ENCODE measurements at regions not wholly inside any gene's neighbourhood (a gene's known extent, or its start where the extent isn't known, plus 50 kb on each side); places are given as distances from the start of the nearest gene placed in this dataset.
A peak's percentile ranks its signal among the peaks of the same experiment; 100 is the strongest.

DNA sequence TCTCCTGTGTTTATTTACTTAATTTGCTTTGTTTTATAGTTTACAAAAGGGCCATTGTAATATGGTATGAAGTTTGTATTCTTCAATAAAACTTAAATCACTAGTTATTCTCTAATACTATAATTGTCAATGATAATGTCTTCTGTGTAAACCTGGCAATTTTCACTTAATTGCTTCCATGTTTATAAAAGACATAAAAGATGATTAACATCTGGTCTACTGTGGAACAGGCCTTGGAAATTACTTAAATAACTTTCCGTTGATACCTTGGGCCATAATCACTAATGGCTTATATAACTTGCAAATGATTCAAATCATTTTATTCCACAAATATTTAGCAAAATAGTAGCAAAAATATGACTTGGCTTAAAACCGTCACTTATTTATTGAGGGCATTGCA, 743.8 kb downstream of the DSC3 start:
- FAIRE-seq = no peak

DNA sequence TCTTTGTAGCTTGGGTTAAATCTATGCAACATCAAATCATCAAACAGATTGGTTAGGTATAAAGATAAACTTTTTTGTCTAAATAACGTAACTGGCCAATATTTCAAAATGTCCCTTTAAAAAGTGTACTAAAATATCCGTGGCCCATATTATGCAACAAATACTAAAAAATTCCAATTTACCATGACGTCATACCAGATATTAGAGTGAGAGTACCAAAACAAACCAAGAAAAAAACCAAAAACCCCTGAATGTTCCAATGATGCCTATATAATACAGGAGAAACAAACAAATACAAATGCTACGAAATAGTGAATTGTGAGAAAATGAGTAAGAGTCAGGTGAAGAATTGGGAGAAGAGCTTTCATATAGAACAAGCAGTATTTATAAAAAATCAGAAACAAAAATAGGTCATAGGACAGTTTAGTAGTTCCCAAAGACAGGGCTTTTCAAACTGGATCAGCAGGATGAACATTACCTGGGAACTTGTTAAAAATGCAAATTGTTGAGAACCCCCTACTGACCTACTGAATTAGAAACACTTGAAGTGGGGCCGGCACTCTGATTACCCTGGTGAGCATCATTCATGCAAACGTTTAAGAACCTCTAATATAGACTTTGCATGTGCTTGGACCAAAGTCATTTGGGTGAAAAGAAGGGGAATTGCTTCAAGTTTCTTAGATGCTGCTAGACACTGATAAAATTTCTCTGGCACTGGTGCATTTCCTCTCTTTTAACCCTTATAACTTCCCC, 753.7 kb downstream of the DSC3 start:
- FAIRE-seq = no peak

DNA sequence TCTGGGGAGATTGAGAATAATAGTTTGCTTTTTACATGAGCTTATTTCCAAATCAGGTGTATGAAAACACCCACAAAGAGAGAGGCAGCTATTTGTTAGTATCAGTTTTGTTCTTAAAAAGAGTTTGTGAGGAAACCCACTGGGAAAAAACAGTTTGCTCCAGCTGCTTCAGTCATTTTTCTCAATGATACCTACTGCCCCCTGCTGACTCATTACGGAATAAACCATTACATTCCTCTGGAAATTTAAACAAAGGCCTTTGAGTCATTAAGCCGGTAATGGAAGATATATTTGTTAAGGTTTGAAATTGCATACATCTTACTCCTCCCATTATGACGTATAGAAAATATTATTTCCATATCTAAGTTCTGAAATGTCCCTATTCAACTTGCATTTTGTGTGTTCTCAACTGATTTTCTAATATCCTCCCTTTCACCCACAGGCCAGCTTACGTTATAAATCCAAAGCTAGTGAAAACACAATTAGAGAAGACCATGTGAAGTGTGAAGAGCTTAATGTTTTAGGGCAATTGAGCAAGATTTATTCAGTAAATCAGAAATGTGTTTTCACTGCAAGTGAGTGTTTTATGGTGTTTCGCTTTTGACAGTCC, 761.6 kb downstream of the DSC3 start:
- FAIRE-seq = peak; percentile 71

DNA sequence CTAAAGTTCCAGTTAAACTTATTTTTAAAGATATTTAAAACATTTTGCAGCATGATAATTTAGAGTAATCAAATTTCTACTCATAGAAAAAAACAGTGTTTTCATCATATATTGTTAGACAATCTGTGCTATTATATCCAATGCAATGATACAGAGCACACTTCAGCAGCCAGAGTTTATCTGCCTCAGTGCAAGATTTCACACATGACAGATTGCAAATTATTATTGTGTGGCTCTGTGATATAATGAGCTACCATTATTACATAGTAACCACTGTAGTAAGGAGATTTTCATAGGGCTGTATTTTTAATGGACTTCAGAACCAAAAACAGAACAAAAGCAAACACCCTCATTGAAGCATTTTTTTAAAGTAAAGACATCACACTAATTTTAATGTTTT, 762.4 kb downstream of the DSC3 start:
- no peak for FAIRE-seq

DNA sequence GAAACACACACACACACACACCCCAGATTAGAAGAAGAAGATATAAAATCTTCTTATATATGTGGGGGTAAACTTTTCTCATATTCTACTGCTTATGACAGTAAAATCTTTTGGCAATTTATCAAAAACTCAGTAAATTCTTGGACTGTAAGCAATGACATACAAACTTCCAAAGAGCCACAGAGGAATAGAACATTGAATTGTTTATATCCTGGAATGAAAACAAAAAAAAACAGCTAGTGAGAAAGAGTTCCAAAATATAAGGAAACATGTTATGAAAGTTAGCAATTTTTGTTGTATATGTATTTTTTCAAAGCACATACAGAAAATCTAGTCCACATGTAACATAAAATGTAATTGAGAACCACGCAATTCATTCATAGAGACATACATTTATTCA, 764.9 kb downstream of the DSC3 start:
- no peak for FAIRE-seq

DNA sequence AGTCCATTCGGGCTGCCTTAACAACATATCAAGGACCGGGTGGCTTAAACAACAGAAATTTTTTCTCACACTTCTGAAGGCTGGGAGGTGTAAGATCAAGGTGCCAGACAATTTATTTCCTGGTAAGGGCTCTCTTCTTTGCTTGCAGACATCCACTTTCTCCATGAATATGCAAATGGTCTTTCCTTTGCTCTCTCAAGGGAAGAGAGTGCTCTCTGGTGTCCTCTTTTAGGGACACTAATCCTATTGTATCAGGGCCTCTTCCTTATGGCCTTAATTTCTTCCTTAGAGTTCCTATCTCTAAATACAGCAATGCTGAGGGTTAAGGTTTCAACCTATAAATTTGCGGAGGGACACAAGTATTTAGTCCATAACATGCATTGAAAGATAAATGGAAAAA, 770.8 kb downstream of the DSC3 start:
- no peak for FAIRE-seq

DNA sequence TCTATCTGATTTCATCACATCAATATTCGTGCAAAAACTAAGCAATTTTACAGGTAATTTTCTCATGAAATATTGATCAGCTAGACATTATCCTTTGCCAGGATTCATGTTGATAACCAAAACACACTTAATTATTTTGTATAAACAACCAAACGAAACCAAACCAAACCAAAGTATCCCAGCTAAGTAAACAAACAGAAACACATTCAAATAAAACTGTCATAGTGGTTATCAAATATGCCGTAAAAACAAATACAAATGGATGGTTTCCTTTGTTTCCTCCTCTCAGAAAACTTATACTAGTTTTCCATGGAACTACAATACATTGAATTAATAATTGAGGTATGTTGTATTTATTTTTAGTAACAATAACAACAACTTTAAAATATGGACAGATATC, 777.4 kb downstream of the DSC3 start:
- no peak for FAIRE-seq

DNA sequence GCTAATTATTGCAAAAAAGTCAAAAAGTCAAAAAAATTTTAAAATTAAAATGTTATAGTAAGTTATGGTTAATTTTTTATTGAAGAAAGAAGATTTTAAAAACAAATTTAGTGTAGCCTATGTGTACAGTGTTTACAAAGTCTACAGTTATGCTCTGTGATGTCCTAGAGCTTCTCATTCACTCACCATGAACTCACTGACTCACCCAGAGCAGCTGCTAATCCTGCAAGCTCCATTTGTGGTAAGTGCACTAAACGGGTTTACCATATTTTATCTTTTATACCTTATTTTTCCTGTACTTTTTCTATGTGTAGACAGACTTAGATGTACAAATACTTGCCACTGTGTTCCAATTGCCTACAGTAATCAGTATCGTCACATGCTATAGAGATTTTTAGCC, 788.2 kb downstream of the DSC3 start:
- FAIRE-seq = no peak

DNA sequence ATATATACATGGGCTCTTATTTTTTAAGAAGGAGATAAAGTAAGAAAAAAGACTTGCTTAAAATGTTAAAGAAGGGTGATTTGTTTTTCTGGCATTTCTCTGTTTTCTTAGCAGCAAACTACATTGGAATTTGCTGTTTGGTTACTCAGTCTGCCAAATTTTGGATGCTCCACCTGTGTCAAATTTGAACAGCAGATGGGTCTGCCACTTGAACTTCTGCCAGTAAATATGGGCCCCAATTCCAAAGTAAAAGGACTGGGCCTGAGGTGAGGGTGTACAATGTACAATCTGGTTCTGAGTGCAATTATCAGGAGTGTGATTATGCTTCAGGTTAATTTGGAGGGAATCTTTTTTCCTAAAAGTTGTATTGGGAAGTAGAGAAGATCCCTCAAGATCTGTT, 794.5 kb downstream of the DSC3 start:
- FAIRE-seq = no peak

DNA sequence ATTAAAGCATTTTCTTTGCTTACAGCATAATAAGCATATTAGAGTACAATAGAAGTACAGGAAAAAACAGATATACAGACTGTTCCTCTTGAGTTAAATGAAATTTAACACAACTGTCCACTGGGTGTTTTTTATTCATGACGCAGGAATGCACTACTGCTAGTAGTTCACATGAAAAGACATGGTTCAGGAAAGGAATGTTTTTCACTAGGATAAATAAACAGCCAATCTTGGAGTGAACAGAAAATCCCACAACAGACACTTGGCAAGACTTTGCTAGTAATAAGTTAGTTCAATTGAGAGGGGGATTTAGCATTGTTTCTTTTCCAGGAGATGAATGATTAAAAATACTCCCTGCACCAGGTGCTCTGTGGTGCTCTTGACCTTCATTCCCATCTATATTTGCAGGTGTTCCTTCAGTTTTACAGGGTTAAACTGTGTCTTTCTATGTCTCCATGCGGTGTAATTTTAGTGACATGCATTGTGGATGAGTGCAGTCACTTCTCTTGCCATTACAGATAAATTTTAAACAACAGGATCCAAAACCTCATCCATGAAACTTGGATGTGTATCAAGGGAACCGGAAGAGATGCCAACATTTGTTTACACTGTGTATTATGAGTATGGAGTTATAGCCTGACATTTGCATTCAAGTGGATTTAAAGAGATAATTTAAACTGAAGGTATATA, 796.6 kb downstream of the DSC3 start:
- FAIRE-seq = no peak

DNA sequence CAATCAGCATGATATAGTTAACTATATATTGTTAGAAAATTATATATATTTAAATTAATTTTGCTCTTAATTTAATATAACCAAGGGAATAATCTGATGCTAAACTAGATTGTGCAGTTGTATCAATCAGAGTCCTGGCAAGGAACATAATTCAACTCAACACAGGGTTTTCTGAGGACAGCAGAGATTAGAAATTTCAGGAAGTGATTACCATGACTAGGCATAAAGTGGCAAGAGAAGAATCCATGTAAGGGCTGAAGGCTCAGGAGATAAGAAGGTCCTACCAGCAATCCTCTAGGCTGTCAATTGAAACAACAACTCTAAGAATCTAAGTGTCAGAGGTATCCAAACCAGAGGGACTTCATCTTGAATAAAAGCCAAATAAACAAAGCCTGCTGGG, 807.8 kb downstream of the DSC3 start:
- no peak for FAIRE-seq

DNA sequence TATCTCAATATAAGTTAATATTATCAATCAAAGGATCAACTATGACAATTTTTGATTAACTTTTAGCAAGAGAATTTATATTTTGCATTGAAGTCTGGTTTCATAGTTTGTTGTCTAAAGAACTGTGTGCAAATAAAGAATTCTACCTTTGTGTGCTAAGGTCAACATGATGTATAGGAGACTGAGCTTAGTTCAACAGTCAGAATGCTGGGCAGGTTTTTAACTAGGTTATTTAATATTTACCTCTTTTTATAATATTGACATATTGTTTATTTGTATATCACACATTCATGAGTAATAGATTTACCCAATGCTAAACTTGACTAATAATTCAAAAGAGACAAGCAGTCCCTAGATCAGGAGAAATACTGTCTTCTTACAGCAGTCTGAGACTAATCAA, 831.4 kb downstream of the DSC3 start:
- FAIRE-seq = no peak

DNA sequence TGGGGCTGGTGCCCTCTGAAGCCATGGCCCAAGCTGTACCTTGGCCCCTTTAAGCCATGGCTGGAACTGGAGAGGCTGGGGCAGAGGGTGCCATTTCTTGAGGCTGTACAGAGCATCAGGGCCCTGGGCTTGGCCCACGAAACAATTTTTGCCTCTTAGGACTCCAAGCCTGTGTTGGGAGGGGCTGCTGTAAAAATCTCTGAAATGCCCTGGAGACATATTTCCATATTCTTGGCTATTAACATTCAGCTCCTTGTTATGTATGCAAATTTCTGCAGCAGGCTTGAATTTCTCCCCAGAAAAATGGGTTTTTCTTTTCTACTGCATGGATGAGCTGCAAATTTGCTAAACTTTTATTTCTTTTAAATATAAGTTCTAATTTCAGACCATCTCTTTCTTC, 834.0 kb downstream of the DSC3 start:
- no peak for FAIRE-seq

DNA sequence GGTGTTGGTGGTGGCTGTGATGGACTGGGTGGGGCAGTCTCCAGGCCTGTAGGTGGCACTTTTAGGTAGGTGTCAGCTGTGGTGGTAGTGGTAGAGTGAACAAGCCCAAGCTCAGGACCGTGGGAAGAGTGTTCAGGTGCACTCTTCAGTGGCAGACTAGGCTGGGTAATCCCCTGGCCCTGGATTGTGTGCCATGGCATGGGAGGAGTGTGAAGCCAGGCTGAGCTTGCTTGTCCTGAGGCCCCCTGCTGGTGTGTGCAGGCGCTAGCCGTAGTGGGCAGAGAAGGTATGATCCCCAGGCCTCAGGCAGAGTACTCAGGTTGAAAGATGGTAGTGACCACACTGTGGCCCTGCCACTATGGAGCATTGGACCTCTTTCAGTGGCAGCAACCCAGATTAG, 850.3 kb downstream of the DSC3 start:
- FAIRE-seq = no peak

DNA sequence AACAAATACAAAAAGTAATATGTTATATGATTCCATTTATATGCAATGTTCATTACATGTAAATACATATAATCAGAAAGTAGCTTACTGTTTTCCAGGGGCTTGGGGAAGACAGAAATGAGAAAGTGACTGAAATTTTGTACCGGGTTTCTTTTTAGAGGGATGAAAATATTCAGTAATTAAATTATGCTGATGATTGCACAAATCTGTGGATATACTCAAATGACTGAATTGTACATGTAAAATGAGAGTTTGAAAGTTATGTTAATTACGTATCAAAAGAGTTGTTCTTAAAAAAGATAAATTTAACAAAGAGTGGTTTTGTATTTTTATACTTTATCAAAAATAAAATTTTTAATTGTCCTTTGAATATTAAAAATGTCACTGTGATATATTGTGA, 856.3 kb downstream of the DSC3 start:
- no peak for FAIRE-seq

DNA sequence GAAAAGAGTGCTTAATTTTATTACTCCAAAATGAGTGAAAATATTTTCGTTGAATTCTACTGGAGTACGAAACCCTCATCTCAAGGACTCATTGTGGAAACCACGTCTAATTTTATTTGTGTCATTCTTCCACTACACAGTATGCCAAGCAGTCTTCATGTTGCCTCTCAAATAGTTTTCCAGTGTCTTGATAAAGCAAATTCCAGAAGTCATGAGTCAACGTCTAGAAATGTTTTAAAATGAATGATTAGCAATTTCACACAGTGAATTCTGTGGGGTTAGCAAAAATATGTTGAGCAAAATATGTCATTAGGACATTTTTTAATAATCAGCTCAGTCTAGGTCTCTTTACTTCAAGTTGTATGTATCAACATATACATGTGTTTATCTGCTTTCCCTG, 865.5 kb downstream of the DSC3 start:
- no peak for FAIRE-seq

DNA sequence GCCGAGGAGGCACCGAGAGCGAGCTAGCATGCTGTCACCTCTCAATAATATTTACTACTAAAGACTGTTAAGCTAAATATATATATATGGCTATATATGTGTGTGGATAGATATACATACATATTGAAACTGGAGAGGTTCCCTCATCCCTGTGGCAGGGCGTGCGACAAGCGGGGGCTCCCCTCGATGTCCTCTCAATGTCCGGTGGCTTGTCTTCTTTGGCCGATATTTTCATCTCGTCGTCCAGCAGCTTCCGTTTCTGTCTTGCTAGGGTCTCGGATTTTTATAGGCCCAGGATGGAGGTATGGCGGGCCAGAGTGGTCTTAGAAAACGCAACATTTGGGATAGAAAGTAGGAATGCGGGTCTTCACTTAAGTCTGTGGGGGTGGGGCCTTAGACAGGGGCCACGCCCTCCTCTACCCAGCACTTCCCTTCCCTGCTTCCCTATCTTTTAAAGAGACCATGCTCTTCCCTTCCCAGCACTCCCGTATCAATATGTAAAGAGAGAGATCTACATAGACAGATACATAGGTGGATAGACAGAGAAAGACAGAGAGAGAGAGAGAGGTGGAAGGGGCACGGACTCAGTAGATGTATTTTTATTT, 866.8 kb downstream of the DSC3 start:
- FAIRE-seq = no peak

DNA sequence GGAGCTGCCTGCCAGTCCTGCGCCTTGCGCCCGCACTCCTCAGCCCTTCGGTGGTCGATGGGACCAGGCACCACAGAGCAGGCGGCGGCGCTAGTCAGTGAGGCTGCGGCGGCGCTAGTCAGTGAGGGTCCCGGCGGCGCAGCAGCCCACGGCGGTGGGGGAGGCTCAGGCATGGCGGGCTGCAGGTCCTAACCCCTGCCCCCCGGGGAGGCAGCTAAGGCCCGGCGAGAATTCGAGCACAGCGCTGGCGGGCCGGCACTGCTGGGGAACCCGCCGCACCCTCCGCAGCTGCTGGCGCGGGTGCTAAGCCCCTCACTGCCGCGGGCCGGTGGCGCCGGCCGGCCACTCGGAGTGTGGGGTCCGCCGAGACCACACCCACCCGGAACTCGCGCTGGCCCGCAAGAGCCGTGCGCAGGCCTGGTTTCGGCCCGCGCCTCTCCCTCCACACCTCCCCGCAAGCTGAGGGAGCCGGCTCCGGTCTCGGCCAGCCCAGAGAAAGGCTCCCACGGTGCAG, 867.4 kb downstream of the DSC3 start:
- no peak for FAIRE-seq

DNA sequence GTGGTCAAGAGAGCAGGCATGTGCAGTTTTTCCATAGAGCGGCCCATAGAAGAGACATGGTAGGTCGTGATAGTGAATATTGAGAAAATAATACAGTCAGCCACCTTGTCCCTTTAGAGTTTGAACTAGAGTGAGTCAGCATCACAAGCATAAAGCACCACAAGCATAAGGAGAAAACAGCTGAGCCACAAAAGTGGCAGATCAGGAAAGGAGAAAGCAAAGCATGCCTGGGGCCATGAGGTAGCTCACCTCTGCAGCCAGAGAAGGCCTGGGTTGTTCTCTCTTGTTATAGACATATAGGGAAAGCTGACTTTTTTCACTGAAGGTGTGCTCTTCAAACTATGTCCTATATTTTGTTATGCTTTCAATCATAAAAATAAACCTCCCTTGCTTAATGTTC, 879.0 kb downstream of the DSC3 start:
- FAIRE-seq = no peak

DNA sequence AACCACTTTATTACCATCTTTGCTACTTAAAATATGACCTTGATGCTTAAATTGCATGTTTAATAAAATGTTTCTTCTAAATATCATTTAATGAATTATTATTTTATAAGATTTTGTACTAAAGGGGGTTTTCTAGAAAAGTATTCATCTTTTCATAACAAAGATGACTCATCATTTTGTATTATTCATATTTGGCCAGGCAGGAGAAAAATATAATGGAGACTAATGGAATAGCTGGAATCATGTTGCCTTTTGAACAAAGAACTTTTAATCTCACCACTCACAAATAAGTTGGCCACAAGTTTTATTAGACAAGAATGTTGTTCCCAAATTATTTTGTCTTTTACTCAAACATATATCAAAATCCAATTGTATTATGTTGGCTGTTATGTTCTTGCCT, 882.4 kb downstream of the DSC3 start:
- FAIRE-seq = no peak

DNA sequence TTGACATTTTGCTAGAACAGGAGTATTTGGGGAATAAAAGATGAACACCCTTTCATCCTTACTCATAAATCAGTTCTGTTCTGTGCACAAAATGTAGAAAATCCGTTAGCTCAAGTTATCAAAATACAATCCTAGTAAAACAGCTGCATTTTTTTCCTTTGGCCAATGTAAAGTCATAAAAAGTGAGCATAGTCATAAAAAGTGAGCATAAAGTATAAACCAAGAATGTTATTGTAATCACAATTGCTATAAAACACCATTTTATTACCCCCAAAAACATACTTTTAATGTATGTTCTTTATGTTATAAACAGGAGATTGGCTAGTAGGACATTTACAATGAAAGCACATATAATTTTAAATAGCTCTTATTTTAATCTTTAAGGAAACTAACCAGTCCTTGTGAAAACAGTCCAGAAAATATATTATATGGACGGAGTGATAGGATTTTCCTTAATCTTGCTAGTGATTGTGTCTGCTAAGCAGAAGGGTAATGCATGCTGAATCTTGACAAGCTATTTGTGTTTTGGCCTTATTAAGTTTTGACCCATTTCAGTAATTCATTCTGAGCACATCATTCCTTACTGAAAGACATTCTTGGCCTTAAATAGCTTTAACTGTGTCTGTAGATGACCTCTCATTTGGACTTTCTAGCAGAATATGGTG, 891.8 kb downstream of the DSC3 start:
- FAIRE-seq = no peak

DNA sequence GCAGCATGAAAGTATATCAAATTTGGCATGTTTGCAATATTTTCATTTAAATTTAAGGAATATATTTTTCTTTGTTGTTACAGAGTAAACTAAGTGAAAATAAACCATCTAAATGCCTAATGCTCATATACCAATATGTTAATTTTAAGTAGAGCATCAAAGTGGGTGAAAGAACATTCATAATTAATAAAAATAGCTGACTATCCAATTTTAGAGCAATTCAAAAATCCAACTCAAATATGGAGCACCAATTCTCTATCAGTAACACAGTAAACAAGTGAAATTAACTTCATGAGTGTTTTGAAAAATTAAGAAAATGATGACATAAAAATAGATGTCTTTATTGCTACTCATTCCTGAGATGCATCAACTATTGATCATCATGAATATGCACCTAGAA, 893.0 kb downstream of the DSC3 start:
- FAIRE-seq = no peak

DNA sequence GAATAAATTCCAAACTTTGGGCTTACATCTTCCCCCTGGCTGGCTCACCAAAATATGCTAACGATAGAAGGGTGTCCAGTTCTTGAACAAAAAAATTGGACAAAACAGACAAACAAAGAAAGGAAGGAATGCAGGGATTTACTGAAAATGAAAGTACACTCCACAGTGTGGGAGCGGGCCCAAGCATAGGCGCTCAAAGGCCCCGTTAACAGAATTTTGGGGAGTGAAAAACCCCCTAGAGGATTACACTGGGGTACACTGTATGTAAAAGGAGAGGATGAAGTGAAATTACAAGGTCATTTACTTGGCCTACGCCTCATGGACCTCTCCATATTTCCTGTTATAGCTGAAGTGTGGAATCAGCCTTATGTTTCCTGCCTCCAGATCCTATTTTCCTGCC, 899.7 kb downstream of the DSC3 start:
- no peak for FAIRE-seq
